Fibroblast of skin of abdomen (primary cell): ENCODE measurements at regions not wholly inside any gene's neighbourhood (a gene's known extent, or its start where the extent isn't known, plus 50 kb on each side); places are given as distances from the start of the nearest gene placed in this dataset.
"Not testable (repeated sequence)": the region's sequence is repeated elsewhere in the genome, so short reads cannot be mapped to it uniquely, and the experiment has no call there.

Experiments
- DNase-seq: peaks from one replicate; pipeline ENCODE4 v3.0.0-alpha.2; 2013

- no peak for DNase-seq
Observed at GRCh38 chr12:92418381-92418780, 272.7 kb upstream of the BTG1 start.

GRCh38 chr12:92417373-92417772, 271.7 kb upstream of the BTG1 start:
- no peak for DNase-seq

GRCh38 chr12:92416385-92416812, 270.8 kb upstream of the BTG1 start:
- no peak for DNase-seq

- no peak for DNase-seq
Observed at GRCh38 chr12:92414170-92415070, 268.8 kb upstream of the BTG1 start.

- DNase-seq, result no peak
Observed at GRCh38 chr12:92413286-92413685, 267.6 kb upstream of the BTG1 start.

GRCh38 chr12:92412856-92413255, 267.2 kb upstream of the BTG1 start:
- no peak for DNase-seq

- no peak for DNase-seq
Observed at GRCh38 chr12:92411687-92412086, 266.0 kb upstream of the BTG1 start.

GRCh38 chr12:92408072-92408900, 262.6 kb upstream of the BTG1 start:
- peak; percentile 31 for DNase-seq

GRCh38 chr12:92406404-92407070, 260.9 kb upstream of the BTG1 start:
- DNase-seq, result not testable (repeated sequence)

- not testable (repeated sequence) for DNase-seq
Observed at GRCh38 chr12:92405801-92406251, 260.2 kb upstream of the BTG1 start.

GRCh38 chr12:92404921-92405320, 259.3 kb upstream of the BTG1 start:
- no peak for DNase-seq

GRCh38 chr12:92404259-92404894, 258.7 kb upstream of the BTG1 start:
- no peak for DNase-seq

- DNase-seq, result no peak
Observed at GRCh38 chr12:92403210-92404175, 257.8 kb upstream of the BTG1 start.

- DNase-seq, result no peak
Observed at GRCh38 chr12:92402415-92402814, 256.8 kb upstream of the BTG1 start.

GRCh38 chr12:92400006-92400405, 254.4 kb upstream of the BTG1 start:
- no peak for DNase-seq

- DNase-seq, result no peak
Observed at GRCh38 chr12:92398565-92399309, 253.1 kb upstream of the BTG1 start.

GRCh38 chr12:92396647-92397252, 251.1 kb upstream of the BTG1 start:
- peak; percentile 74 for DNase-seq

GRCh38 chr12:92395322-92395721, 249.7 kb upstream of the BTG1 start:
- no peak for DNase-seq

- DNase-seq, result no peak
Observed at GRCh38 chr12:92394895-92395294, 249.2 kb upstream of the BTG1 start.

- no peak for DNase-seq
Observed at GRCh38 chr12:92393504-92393903, 247.9 kb upstream of the BTG1 start.
